Gastrocnemius medialis (tissue), 4 donors: ENCODE measurements at regions not wholly inside any gene's neighbourhood (a gene's known extent, or its start where the extent isn't known, plus 50 kb on each side); places are given as distances from the start of the nearest gene placed in this dataset.

Experiments
- CTCF ChIP-seq, 5 experiments: fragments of 450-650 bp in 3 of 5; fragments of 200-600 bp in 2 of 5; sonication (generic) in 2 of 5; IDR thresholded peaks in 4 of 5; conservative IDR thresholded peaks in 1 of 5; 1 replicate in 4 of 5; 2 replicates in 1 of 5; pipeline ENCODE4 v1.5.1; 2016 to 2019; ENCODE audit warnings: antibody characterized with exemption in 5 of 5, mild to moderate bottlenecking in 3 of 5, moderate library complexity in 3 of 5
- POLR2A ChIP-seq, 2 donors: fragments of 450-650 bp; IDR thresholded peaks; one replicate each; pipeline ENCODE4 v1.6.1; 2017; ENCODE audit warnings: antibody characterized with exemption in 2 of 2, mild to moderate bottlenecking in 2 of 2, moderate library complexity in 2 of 2

GRCh38 chr21:28742527-28742926 lies 250.2 kb downstream of the LTN1 start:
- TF ChIP-seq POLR2A (IDR thresholded peaks at IDR 0.05) (no peak), CTCF (IDR thresholded peaks at IDR 0.05 in 4 of 5, conservative IDR thresholded peaks at IDR 0.05 in 1 of 5) (no peak)
